Osteocyte (in vitro differentiated cells): ENCODE measurements at regions not wholly inside any gene's neighbourhood (a gene's known extent, or its start where the extent isn't known, plus 50 kb on each side); places are given as distances from the start of the nearest gene placed in this dataset.
A peak's percentile ranks its signal among the peaks of the same experiment; 100 is the strongest.

Experiments used
- DNase-seq: peaks from one replicate; pipeline ENCODE4 v3.0.0; 2021; ENCODE audit warnings: mixed read lengths; ENCODE audit not compliant: unreplicated experiment; ENCODE audit errors: extremely low spot score
- H3K27ac Mint-ChIP-seq: one replicate; pipeline ENCODE4 v1.8.0; 2021; ENCODE audit warnings: mild to moderate bottlenecking, mixed read lengths; ENCODE audit not compliant: unreplicated experiment
- H3K27me3 Mint-ChIP-seq: one replicate; pipeline ENCODE4 v1.8.0; 2021; ENCODE audit warnings: mixed read lengths; ENCODE audit not compliant: unreplicated experiment
- H3K36me3 Mint-ChIP-seq: one replicate; pipeline ENCODE4 v1.8.0; 2021; ENCODE audit warnings: mixed read lengths; ENCODE audit not compliant: unreplicated experiment
- H3K4me1 Mint-ChIP-seq: one replicate; pipeline ENCODE4 v1.8.0; 2021; ENCODE audit warnings: mixed read lengths; ENCODE audit not compliant: unreplicated experiment
- H3K4me3 Mint-ChIP-seq: one replicate; pipeline ENCODE4 v1.8.0; 2021; ENCODE audit warnings: mild to moderate bottlenecking, moderate library complexity, mixed read lengths; ENCODE audit not compliant: unreplicated experiment
- H3K9me3 Mint-ChIP-seq: one replicate; pipeline ENCODE4 v1.8.0; 2021; ENCODE audit warnings: mixed read lengths; ENCODE audit not compliant: unreplicated experiment
- CTCF ChIP-seq: fragments of 200-600 bp; sonication (generic); IDR thresholded peaks from 2 replicates; pipeline ENCODE4 v1.5.0; 2021; ENCODE audit warnings: antibody characterized with exemption, mild to moderate bottlenecking, moderate library complexity

DNA sequence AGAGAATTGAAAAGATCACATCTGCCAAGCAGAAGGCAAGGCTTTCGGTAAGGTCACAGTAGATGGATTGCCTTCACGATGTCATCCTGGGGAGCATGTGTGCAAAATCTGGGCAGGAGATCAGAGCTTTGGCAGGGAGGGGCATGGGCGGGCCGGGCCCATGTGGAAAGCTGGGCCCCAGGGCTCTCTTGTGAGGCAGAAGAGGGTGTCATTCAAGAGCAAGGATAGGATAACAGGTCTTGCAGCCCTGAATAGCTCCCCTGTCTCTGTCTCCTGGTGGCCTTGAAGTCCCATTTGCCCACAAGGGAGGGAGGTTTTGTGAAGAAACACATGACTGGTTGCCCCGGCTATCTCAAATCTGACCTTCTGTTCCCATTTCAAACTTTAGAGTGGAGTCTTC, 172.0 kb downstream of the OPA1 start:
- H3K27me3 Mint-ChIP-seq: peaks cover 58% of the 10 kb centered on the region
- no peak overlapping the region for H3K27ac Mint-ChIP-seq
- H3K4me3 Mint-ChIP-seq: no peak overlapping the region
- H3K36me3 Mint-ChIP-seq: no peaks in the 10 kb centered on the region
- peaks cover 5% of the 10 kb centered on the region for H3K4me1 Mint-ChIP-seq
- no peak for TF ChIP-seq CTCF
- H3K9me3 Mint-ChIP-seq: no peaks in the 10 kb centered on the region
- no peak for DNase-seq

- TF ChIP-seq CTCF: no peak
- Mint-ChIP-seq H3K36me3 (no peaks in the 10 kb centered on the region), H3K4me3 (no peak overlapping the region), H3K4me1 (peaks cover 5% of the 10 kb centered on the region), H3K9me3 (no peaks in the 10 kb centered on the region), H3K27ac (peak overlapping the region; percentile 45), H3K27me3 (peaks cover 65% of the 10 kb centered on the region)
- DNase-seq: peak; percentile 54
These were observed 174.5 kb downstream of the OPA1 start for GRCh38 chr3:193767353-193768069.

- H3K4me1 Mint-ChIP-seq: peaks cover 5% of the 10 kb centered on the region
- no peaks in the 10 kb centered on the region for H3K36me3 Mint-ChIP-seq
- no peak for DNase-seq
- peak overlapping the region; percentile 45 for H3K27ac Mint-ChIP-seq
- no peaks in the 10 kb centered on the region for H3K9me3 Mint-ChIP-seq
- no peak for TF ChIP-seq CTCF
- H3K27me3 Mint-ChIP-seq: peaks cover 65% of the 10 kb centered on the region
- no peak overlapping the region for H3K4me3 Mint-ChIP-seq
These were observed 175.0 kb downstream of the OPA1 start for GRCh38 chr3:193768070-193768394.

DNA sequence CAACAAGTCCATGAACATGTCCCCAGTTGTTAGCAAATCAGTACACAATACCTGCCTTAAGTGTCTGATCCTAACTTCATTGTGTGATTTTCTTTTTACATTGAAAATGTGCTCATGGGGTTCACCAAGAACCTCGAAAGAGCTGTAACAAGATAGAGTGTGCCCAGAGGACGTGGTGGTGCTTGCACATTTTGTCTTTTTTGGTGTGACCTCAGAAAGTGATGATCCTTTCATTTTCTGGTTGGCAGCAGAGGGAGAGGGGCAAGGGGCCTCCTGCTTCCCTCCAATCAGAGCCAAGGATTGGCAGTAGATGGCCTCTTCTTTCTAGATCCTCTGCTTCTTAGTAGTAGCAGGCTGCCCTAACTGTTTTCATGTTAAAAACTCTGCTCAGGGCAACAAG, 176.4 kb downstream of the OPA1 start:
- Mint-ChIP-seq H3K36me3 (no peaks in the 10 kb centered on the region), H3K4me1 (peaks cover 5% of the 10 kb centered on the region), H3K9me3 (no peaks in the 10 kb centered on the region), H3K4me3 (no peak overlapping the region), H3K27me3 (peaks cover 65% of the 10 kb centered on the region), H3K27ac (no peak overlapping the region)
- no peak for TF ChIP-seq CTCF
- peak; percentile 7 for DNase-seq

GRCh38 chr3:193771011-193771652, 178.1 kb downstream of the OPA1 start:
- H3K9me3 Mint-ChIP-seq: no peaks in the 10 kb centered on the region
- peaks cover 70% of the 10 kb centered on the region for H3K27me3 Mint-ChIP-seq
- no peak for TF ChIP-seq CTCF
- no peaks in the 10 kb centered on the region for H3K36me3 Mint-ChIP-seq
- no peak overlapping the region for H3K4me3 Mint-ChIP-seq
- DNase-seq: peak; percentile 63
- H3K4me1 Mint-ChIP-seq: peaks cover 5% of the 10 kb centered on the region
- H3K27ac Mint-ChIP-seq: no peak overlapping the region
